Astrocyte (in vitro differentiated cells and primary cell): ENCODE measurements at regions not wholly inside any gene's neighbourhood (a gene's known extent, or its start where the extent isn't known, plus 50 kb on each side); places are given as distances from the start of the nearest gene placed in this dataset.
"Not testable (repeated sequence)": the region's sequence is repeated elsewhere in the genome, so short reads cannot be mapped to it uniquely, and the experiment has no call there.

ENCODE experiments used
- DNase-seq: peaks from one replicate; pipeline ENCODE4 v3.0.0-alpha.2; 2010; ENCODE audit warnings: low read depth
- FAIRE-seq: peaks from 2 replicates; lab custom pipeline; 2011; peaks lifted over from hg19 to GRCh38; lab: Jason Lieb, UNC
- H2AFZ ChIP-seq: 2 replicates; pipeline ENCODE4 v1.6.0; 2012; ENCODE audit warnings: low read depth, low read length, inconsistent platforms
- H3K27ac ChIP-seq: 2 replicates; pipeline ENCODE4 v1.5.1; 2011; ENCODE audit warnings: low read depth, low read length, inconsistent platforms
- H3K27me3 ChIP-seq: 2 replicates; pipeline ENCODE4 v1.6.0; 2011; ENCODE audit warnings: low read length, inconsistent platforms; ENCODE audit not compliant: insufficient read depth
- H3K36me3 ChIP-seq: 2 replicates; pipeline ENCODE4 v1.5.1; 2011; ENCODE audit warnings: low read length, inconsistent platforms; ENCODE audit not compliant: insufficient read depth
- H3K4me1 ChIP-seq: 2 replicates; pipeline ENCODE4 v1.5.1; 2011; ENCODE audit warnings: low read length, inconsistent platforms; ENCODE audit not compliant: insufficient read depth
- H3K4me2 ChIP-seq: 2 replicates; pipeline ENCODE4 v1.6.0; 2012; ENCODE audit warnings: low read length, inconsistent platforms
- H3K4me3 ChIP-seq: 2 replicates; pipeline ENCODE4 v1.5.1; 2011; ENCODE audit warnings: low read depth, mild to moderate bottlenecking, low read length, inconsistent platforms; ENCODE audit not compliant: insufficient read depth
- H3K79me2 ChIP-seq: 2 replicates; pipeline ENCODE4 v1.6.0; 2012; ENCODE audit warnings: mild to moderate bottlenecking, low read length, inconsistent platforms; ENCODE audit not compliant: insufficient read depth
- H3K9ac ChIP-seq: 2 replicates; pipeline ENCODE4 v1.6.0; 2012; ENCODE audit warnings: mild to moderate bottlenecking, low read length, inconsistent platforms
- H3K9me3 ChIP-seq: 2 replicates; pipeline ENCODE4 v1.5.1; 2012; ENCODE audit warnings: low read depth, mild to moderate bottlenecking, low read length, inconsistent platforms; ENCODE audit not compliant: insufficient read depth
- H4K20me1 ChIP-seq: 2 replicates; pipeline ENCODE4 v1.6.0; 2012; ENCODE audit warnings: low read length, inconsistent platforms; ENCODE audit not compliant: insufficient read depth
- H3K27ac Mint-ChIP-seq: one replicate; pipeline ENCODE4 v1.8.0; 2021; ENCODE audit warnings: mild to moderate bottlenecking, mixed read lengths; ENCODE audit not compliant: unreplicated experiment
- H3K27me3 Mint-ChIP-seq: one replicate; pipeline ENCODE4 v1.8.0; 2021; ENCODE audit warnings: low read depth, mixed read lengths; ENCODE audit not compliant: unreplicated experiment
- H3K36me3 Mint-ChIP-seq: one replicate; pipeline ENCODE4 v1.8.0; 2021; ENCODE audit warnings: low read depth, mixed read lengths; ENCODE audit not compliant: unreplicated experiment
- H3K4me1 Mint-ChIP-seq: one replicate; pipeline ENCODE4 v1.8.0; 2021; ENCODE audit warnings: low read depth, mixed read lengths; ENCODE audit not compliant: unreplicated experiment
- H3K4me3 Mint-ChIP-seq: one replicate; pipeline ENCODE4 v1.8.0; 2021; ENCODE audit warnings: mild to moderate bottlenecking, moderate library complexity, mixed read lengths; ENCODE audit not compliant: unreplicated experiment
- H3K9me3 Mint-ChIP-seq: one replicate; pipeline ENCODE4 v1.8.0; 2021; ENCODE audit warnings: mild to moderate bottlenecking, mixed read lengths; ENCODE audit not compliant: unreplicated experiment
- CTCF ChIP-seq: IDR thresholded peaks from 2 replicates; pipeline ENCODE4 v1.5.1; 2011; ENCODE audit warnings: low read depth, mild to moderate bottlenecking, inconsistent platforms, low read length, moderate library complexity; ENCODE audit not compliant: insufficient read depth
- EZH2 ChIP-seq: IDR thresholded peaks from 2 replicates; pipeline ENCODE4 v1.6.1; 2012; ENCODE audit warnings: mild to moderate bottlenecking, low read length, inconsistent platforms; ENCODE audit not compliant: insufficient read depth

- no peak for FAIRE-seq
- H3K4me2 ChIP-seq, result no peak overlapping the region
- H3K79me2 ChIP-seq, result no peaks in the 10 kb centered on the region
- Mint-ChIP-seq H3K4me1 (no peaks in the 10 kb centered on the region), H3K9me3 (peaks cover 5% of the 10 kb centered on the region), H3K36me3 (no peaks in the 10 kb centered on the region), H3K27me3 (no peaks in the 10 kb centered on the region), H3K4me3 (no peak overlapping the region), H3K27ac (no peak overlapping the region)
- H3K27me3 ChIP-seq, result no peaks in the 10 kb centered on the region
- DNase-seq, result peak; percentile 63
- no peaks in the 10 kb centered on the region for H3K36me3 ChIP-seq
- H3K9me3 ChIP-seq, result no peaks in the 10 kb centered on the region
- peaks cover 4% of the 10 kb centered on the region for H3K4me1 ChIP-seq
- peak overlapping the region; percentile 37 for H3K27ac ChIP-seq
- TF ChIP-seq EZH2, result no peak
- TF ChIP-seq CTCF, result no peak
- H3K9ac ChIP-seq, result no peak overlapping the region
- H3K4me3 ChIP-seq, result no peak overlapping the region
- H2AFZ ChIP-seq, result no peak overlapping the region
- no peaks in the 10 kb centered on the region for H4K20me1 ChIP-seq
Observed at GRCh38 chr4:162485486-162485885, 321.7 kb upstream of the FSTL5 start.

- no peak overlapping the region for H3K27ac Mint-ChIP-seq
- FAIRE-seq (no peak), DNase-seq (peak; percentile 12)
- peaks cover 2% of the 10 kb centered on the region for H3K9me3 Mint-ChIP-seq
- Histone ChIP-seq H3K4me2 (no peak overlapping the region), H3K9ac (no peak overlapping the region), H3K36me3 (no peaks in the 10 kb centered on the region), H3K4me3 (no peak overlapping the region), H3K27ac (no peak overlapping the region), H3K27me3 (no peaks in the 10 kb centered on the region), H3K79me2 (no peaks in the 10 kb centered on the region), H4K20me1 (no peaks in the 10 kb centered on the region), H2AFZ (no peak overlapping the region), H3K9me3 (no peaks in the 10 kb centered on the region), H3K4me1 (no peaks in the 10 kb centered on the region)
- TF ChIP-seq CTCF (no peak), EZH2 (no peak)
- no peaks in the 10 kb centered on the region for H3K36me3 Mint-ChIP-seq
- no peaks in the 10 kb centered on the region for H3K4me1 Mint-ChIP-seq
- no peaks in the 10 kb centered on the region for H3K27me3 Mint-ChIP-seq
- H3K4me3 Mint-ChIP-seq, result no peak overlapping the region
Observed at GRCh38 chr4:162475246-162475645, 311.4 kb upstream of the FSTL5 start.

GRCh38 chr4:162469977-162470376 lies 306.2 kb upstream of the FSTL5 start:
- Histone ChIP-seq H4K20me1 (no peaks in the 10 kb centered on the region), H3K27me3 (no peaks in the 10 kb centered on the region), H3K36me3 (no peaks in the 10 kb centered on the region), H3K4me2 (no peak overlapping the region), H3K79me2 (no peaks in the 10 kb centered on the region), H3K27ac (no peak overlapping the region), H3K9me3 (no peaks in the 10 kb centered on the region), H2AFZ (no peak overlapping the region), H3K4me1 (no peaks in the 10 kb centered on the region), H3K4me3 (no peak overlapping the region), H3K9ac (no peak overlapping the region)
- H3K4me1 Mint-ChIP-seq, result no peaks in the 10 kb centered on the region
- no peak for TF ChIP-seq EZH2
- TF ChIP-seq CTCF, result no peak
- DNase-seq, result no peak
- H3K4me3 Mint-ChIP-seq, result no peak overlapping the region
- no peaks in the 10 kb centered on the region for H3K36me3 Mint-ChIP-seq
- H3K9me3 Mint-ChIP-seq, result no peaks in the 10 kb centered on the region
- no peak overlapping the region for H3K27ac Mint-ChIP-seq
- FAIRE-seq, result no peak
- no peaks in the 10 kb centered on the region for H3K27me3 Mint-ChIP-seq

DNA sequence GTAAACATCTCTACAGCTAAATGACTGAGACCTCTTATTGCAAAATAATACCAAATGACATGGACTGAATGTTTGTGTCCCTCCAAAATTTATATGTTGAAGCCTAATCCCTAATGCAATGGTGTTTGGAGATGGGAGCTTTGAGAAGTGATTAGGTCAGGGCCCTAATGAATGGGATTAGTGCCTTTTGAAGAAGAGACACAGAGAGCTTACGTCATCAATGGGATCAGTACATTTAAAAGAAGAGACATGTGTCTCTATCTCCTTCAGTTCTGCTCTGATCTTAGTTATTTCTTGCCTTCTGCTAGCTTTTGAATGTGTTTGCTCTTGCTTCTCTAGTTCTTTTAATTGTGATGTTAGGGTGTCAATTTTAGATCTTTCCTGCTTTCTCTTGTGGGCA lies 301.6 kb upstream of the FSTL5 start:
- not testable (repeated sequence) for H3K27ac Mint-ChIP-seq, H2AFZ ChIP-seq, H3K4me3 ChIP-seq, H3K4me1 Mint-ChIP-seq, H3K4me2 ChIP-seq, H3K9me3 Mint-ChIP-seq, H3K27me3 Mint-ChIP-seq, FAIRE-seq, H3K9ac ChIP-seq, H3K27ac ChIP-seq, H3K36me3 Mint-ChIP-seq, H3K36me3 ChIP-seq, H4K20me1 ChIP-seq, H3K27me3 ChIP-seq, DNase-seq, H3K9me3 ChIP-seq, H3K4me1 ChIP-seq, H3K4me3 Mint-ChIP-seq, H3K79me2 ChIP-seq
